LNCAP (cell line): ENCODE measurements at regions not wholly inside any gene's neighbourhood (a gene's known extent, or its start where the extent isn't known, plus 50 kb on each side); places are given as distances from the start of the nearest gene placed in this dataset.

ENCODE experiments used
- TF ChIP-seq, protein P1 (sequence below): fragments of 450-650 bp; IDR thresholded peaks from 2 replicates; pipeline ENCODE4 v1.5.1; 2017; ENCODE audit warnings: mild to moderate bottlenecking

DNA sequence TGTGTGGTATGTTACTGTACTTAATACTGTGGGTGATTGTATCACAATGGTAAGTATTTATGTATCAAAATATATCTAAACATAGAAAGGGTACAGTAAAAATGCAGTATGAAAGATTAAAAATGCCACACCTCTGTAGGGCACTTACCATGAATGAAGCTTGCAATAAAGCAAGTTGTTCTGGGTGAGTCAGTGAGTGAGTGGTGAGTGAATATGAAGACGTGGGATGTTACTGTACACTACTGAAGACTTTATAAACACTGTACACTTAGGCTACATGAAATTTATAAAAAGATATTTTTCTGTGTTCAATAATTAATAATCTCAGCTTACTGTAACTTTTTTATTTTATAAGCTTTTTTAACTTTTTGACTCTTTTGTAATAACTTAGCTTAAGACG, 1162.4 kb upstream of the NRXN1 start:
- TF ChIP-seq, protein P1, sequence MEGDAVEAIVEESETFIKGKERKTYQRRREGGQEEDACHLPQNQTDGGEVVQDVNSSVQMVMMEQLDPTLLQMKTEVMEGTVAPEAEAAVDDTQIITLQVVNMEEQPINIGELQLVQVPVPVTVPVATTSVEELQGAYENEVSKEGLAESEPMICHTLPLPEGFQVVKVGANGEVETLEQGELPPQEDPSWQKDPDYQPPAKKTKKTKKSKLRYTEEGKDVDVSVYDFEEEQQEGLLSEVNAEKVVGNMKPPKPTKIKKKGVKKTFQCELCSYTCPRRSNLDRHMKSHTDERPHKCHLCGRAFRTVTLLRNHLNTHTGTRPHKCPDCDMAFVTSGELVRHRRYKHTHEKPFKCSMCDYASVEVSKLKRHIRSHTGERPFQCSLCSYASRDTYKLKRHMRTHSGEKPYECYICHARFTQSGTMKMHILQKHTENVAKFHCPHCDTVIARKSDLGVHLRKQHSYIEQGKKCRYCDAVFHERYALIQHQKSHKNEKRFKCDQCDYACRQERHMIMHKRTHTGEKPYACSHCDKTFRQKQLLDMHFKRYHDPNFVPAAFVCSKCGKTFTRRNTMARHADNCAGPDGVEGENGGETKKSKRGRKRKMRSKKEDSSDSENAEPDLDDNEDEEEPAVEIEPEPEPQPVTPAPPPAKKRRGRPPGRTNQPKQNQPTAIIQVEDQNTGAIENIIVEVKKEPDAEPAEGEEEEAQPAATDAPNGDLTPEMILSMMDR: no peak

- TF ChIP-seq, protein P1: no peak
These were observed 1161.9 kb upstream of the NRXN1 start for GRCh38 chr2:52193804-52194203.

DNA sequence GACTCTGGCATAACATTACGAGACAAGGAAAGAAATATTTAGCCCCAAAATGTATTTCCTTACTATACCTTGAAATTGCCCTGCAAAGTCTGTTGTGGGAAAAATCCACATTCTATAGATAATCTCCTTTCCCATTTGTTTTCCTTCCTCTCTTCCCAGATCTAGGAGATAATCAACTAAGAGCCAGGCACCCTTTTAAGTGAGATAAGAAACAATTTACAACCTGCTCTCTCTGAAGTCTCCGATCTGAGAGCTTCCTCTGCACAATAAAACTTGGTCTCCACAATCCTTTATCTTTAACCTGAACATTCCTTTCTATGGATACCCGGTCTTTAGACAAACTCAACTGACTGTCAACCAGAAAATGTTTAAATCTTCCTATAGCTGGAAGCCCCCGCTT, 1160.7 kb upstream of the NRXN1 start:
- TF ChIP-seq, protein P1: no peak

DNA sequence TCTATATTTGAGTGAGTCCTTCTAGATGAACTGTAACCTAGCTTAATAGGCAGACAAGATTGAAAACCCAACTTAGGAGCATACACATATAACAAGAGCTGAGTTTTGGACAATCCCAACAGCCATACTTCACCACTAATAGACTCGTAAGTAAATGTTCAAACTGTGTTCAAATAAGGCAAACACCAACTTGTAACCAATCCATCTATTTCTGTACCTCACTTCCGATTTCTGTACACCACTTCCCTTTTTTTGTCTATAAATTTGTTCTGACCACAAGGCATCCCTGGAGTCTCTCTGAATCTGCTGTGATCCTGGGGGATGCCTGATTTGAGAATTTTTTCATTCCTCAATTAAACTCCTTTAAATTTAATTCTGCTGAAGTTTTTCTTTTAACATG, 1149.1 kb upstream of the NRXN1 start:
- TF ChIP-seq, protein P1: no peak

DNA sequence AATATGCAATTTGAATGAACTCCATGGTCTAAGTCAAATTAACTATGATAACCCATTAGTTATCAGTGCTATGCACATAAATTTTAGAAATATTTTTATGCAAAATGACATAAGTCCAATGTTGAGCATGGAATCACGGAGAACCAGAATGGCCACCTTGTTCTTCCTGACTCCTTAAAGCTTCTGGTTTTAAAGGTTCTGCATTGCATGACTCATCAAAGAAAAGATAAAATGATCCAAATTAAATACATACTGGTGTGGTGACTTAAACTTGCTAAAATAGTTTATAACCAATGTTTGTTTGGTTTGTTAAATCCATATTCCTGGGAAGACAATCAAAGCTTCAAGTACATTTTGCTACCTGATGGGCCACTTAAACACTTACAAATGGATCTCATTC, 1146.9 kb upstream of the NRXN1 start:
- TF ChIP-seq, protein P1: no peak

- TF ChIP-seq, protein P1: no peak; the same call in 1 of the 2 replicates
These were observed 1113.1 kb upstream of the NRXN1 start for GRCh38 chr2:52145005-52145404.

GRCh38 chr2:52144590-52144989, 1112.7 kb upstream of the NRXN1 start:
- TF ChIP-seq, protein P1: no peak

- TF ChIP-seq, protein P1: no peak
These were observed 1109.1 kb upstream of the NRXN1 start for GRCh38 chr2:52141076-52141475.
